ENCODE measurements at regions not wholly inside any gene's neighbourhood (a gene's known extent, or its start where the extent isn't known, plus 50 kb on each side); places are given as distances from the start of the nearest gene placed in this dataset.

DNA sequence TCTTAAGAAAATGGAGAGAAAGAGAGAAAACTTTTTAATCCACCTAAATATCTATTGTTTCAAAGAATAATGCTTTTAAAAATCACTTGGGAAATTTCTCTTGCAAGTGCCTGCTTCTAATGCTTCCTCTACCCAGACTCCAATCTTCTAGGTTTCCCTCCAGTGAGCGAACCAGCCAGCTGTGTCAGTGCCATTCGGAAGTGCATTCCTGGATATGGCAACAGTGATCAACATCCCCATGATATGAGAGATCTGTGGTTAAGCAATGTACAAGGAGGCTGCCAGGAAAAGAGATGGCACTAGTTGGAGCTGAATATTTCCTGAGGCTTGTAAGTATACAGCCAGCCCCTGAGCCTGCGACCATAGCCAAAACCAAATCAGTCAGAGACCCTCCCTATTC is 53.3 kb upstream of the KCNMB2 start:
- no peak for TF ChIP-seq POLR2A (IDR thresholded peaks at IDR 0.05; ENCODE audit: low read depth, low read length)
- TF ChIP-seq POLR2AphosphoS5 (IDR thresholded peaks at IDR 0.05; ENCODE audit: low read depth, low read length), result no peak
- no peak for TF ChIP-seq SPI1 (IDR thresholded peaks at IDR 0.05; ENCODE audit: low read depth, low read length)
- TF ChIP-seq TAF1 (IDR thresholded peaks at IDR 0.05; ENCODE audit: low read depth, low read length), result no peak
- no peak for TF ChIP-seq POU2F2 (IDR thresholded peaks at IDR 0.05; ENCODE audit: low read depth, low read length)

All from GM12891 (cell line).